ENCODE measurements at regions not wholly inside any gene's neighbourhood (a gene's known extent, or its start where the extent isn't known, plus 50 kb on each side); places are given as distances from the start of the nearest gene placed in this dataset.

GRCh38 chr5:114207615-114208014, 154.3 kb upstream of the KCNN2 start:
- Histone ChIP-seq H3K27me3 (no peaks in the 10 kb centered on the region), H3K27ac (no peak overlapping the region), H3K4me3 (no peak overlapping the region), H3K36me3 (no peaks in the 10 kb centered on the region), H3K4me1 (no peaks in the 10 kb centered on the region), H3K9me3 (no peaks in the 10 kb centered on the region)
- TF ChIP-seq CTCF (IDR thresholded peaks at IDR 0.05 in 4 of 5, conservative IDR thresholded peaks at IDR 0.05 in 1 of 5) (no peak), POLR2A (IDR thresholded peaks at IDR 0.05) (no peak)
- no peak for DNase-seq
- ATAC-seq = no peak
- in situ Hi-C loops (cut with MboI; ENCODE audit: low sequenced_read_pairs in 4 of 4) (no loop called here), intact Hi-C loops (cut with DNase I; ENCODE audit: low total_unique reads) (no loop called here)

GRCh38 chr5:114208120-114208519, 153.8 kb upstream of the KCNN2 start:
- in situ Hi-C loops (cut with MboI; ENCODE audit: low sequenced_read_pairs in 4 of 4) = no loop called here
- Histone ChIP-seq H3K27ac (no peak overlapping the region), H3K9me3 (no peaks in the 10 kb centered on the region), H3K4me3 (no peak overlapping the region), H3K27me3 (no peaks in the 10 kb centered on the region), H3K36me3 (no peaks in the 10 kb centered on the region), H3K4me1 (no peaks in the 10 kb centered on the region)
- intact Hi-C loops (cut with DNase I; ENCODE audit: low total_unique reads) = no loop called here
- ATAC-seq (no peak), DNase-seq (no peak)
- no peak for TF ChIP-seq CTCF (IDR thresholded peaks at IDR 0.05 in 4 of 5, conservative IDR thresholded peaks at IDR 0.05 in 1 of 5)
- TF ChIP-seq POLR2A (IDR thresholded peaks at IDR 0.05) = no peak

- ATAC-seq (no peak), DNase-seq (no peak)
- H3K4me3 ChIP-seq = no peak overlapping the region
- H3K27ac ChIP-seq = no peak overlapping the region
- intact Hi-C loops (cut with DNase I; ENCODE audit: low total_unique reads) = no loop called here
- no peaks in the 10 kb centered on the region for H3K27me3 ChIP-seq
- no peak for TF ChIP-seq CTCF (IDR thresholded peaks at IDR 0.05 in 4 of 5, conservative IDR thresholded peaks at IDR 0.05 in 1 of 5)
- no peaks in the 10 kb centered on the region for H3K4me1 ChIP-seq
- H3K36me3 ChIP-seq = no peaks in the 10 kb centered on the region
- no peaks in the 10 kb centered on the region for H3K9me3 ChIP-seq
- in situ Hi-C loops (cut with MboI; ENCODE audit: low sequenced_read_pairs in 4 of 4) = no loop called here
Measured at GRCh38 chr5:114208588-114208987, 153.3 kb upstream of the KCNN2 start.

- ATAC-seq = no peak
- no peaks in the 10 kb centered on the region for H3K9me3 ChIP-seq
- in situ Hi-C loops (cut with MboI; ENCODE audit: low sequenced_read_pairs in 4 of 4) = no loop called here
Measured at GRCh38 chr5:114210662-114211061, 151.2 kb upstream of the KCNN2 start.

More at GRCh38 chr5:114210662-114211061, 151.2 kb upstream of the KCNN2 start:
- H3K36me3 ChIP-seq = no peaks in the 10 kb centered on the region
- H3K27ac ChIP-seq = no peak overlapping the region
- no peaks in the 10 kb centered on the region for H3K4me1 ChIP-seq
- TF ChIP-seq POLR2A (IDR thresholded peaks at IDR 0.05) (no peak), CTCF (IDR thresholded peaks at IDR 0.05 in 4 of 5, conservative IDR thresholded peaks at IDR 0.05 in 1 of 5) (no peak)
- no peak overlapping the region for H3K4me3 ChIP-seq
- H3K27me3 ChIP-seq = no peaks in the 10 kb centered on the region
- DNase-seq = no peak
- intact Hi-C loops (cut with DNase I; ENCODE audit: low total_unique reads) = no loop called here
